ENCODE measurements at regions not wholly inside any gene's neighbourhood (a gene's known extent, or its start where the extent isn't known, plus 50 kb on each side); places are given as distances from the start of the nearest gene placed in this dataset.

DNA sequence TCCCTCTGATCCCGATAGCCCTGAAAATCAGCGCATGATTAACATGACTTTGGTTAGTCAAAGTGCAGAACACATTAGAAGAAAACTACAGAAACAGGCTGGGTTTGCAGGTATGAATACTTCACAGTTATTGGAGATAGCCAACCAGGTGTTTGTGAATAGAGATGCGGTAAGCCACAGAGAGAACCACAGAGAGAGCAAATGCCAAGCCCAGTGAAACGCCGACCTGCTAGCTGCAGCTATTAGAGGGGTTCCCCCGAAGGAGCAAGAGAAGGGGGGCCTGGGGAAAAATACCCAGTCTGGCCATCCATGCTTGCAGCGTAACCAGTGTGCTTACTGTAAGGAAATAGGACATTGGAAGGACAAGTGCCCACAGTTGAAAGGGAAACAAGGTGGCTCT, 523.9 kb upstream of the CNTN3 start:
- TF ChIP-seq, protein P1, sequence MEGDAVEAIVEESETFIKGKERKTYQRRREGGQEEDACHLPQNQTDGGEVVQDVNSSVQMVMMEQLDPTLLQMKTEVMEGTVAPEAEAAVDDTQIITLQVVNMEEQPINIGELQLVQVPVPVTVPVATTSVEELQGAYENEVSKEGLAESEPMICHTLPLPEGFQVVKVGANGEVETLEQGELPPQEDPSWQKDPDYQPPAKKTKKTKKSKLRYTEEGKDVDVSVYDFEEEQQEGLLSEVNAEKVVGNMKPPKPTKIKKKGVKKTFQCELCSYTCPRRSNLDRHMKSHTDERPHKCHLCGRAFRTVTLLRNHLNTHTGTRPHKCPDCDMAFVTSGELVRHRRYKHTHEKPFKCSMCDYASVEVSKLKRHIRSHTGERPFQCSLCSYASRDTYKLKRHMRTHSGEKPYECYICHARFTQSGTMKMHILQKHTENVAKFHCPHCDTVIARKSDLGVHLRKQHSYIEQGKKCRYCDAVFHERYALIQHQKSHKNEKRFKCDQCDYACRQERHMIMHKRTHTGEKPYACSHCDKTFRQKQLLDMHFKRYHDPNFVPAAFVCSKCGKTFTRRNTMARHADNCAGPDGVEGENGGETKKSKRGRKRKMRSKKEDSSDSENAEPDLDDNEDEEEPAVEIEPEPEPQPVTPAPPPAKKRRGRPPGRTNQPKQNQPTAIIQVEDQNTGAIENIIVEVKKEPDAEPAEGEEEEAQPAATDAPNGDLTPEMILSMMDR (IDR thresholded peaks at IDR 0.05; ENCODE audit: low read length) = no peak
- TF ChIP-seq EZH2 (IDR thresholded peaks at IDR 0.05; ENCODE audit: borderline replicate concordance, low read length) = no peak

All from OCI-LY1 (cell line).